ENCODE measurements at regions not wholly inside any gene's neighbourhood (a gene's known extent, or its start where the extent isn't known, plus 50 kb on each side); places are given as distances from the start of the nearest gene placed in this dataset.

GRCh38 chr6:153962555-153962954 lies 76.5 kb upstream of the OPRM1 start:
- no peak for TF ChIP-seq CTCF (IDR thresholded peaks at IDR 0.05; ENCODE audit: control extremely low read depth in 1 of 3, insufficient read depth in 1 of 3, low read depth in 1 of 3, low read length in 3 of 3)
- TF ChIP-seq SIN3A (conservative IDR thresholded peaks at IDR 0.05 in 1 of 2, IDR thresholded peaks at IDR 0.05 in 1 of 2; ENCODE audit: low read depth in 1 of 2, low read length in 2 of 2) = no peak
- TF ChIP-seq CEBPB (IDR thresholded peaks at IDR 0.05; ENCODE audit: low read depth, low read length) = no peak
- TF ChIP-seq POLR2AphosphoS5 (IDR thresholded peaks at IDR 0.05; ENCODE audit: low read depth, low read length) = no peak
- no peak for TF ChIP-seq EZH2 (IDR thresholded peaks at IDR 0.05; ENCODE audit: low read depth, low read length, severe bottlenecking)
- TF ChIP-seq TBP (IDR thresholded peaks at IDR 0.05; ENCODE audit: low read depth, low read length) = no peak
- no peak for TF ChIP-seq CHD2 (IDR thresholded peaks at IDR 0.05; ENCODE audit: low read length)
